Endothelial cell (in vitro differentiated cells): ENCODE measurements at regions not wholly inside any gene's neighbourhood (a gene's known extent, or its start where the extent isn't known, plus 50 kb on each side); places are given as distances from the start of the nearest gene placed in this dataset.
"Not testable (repeated sequence)": the region's sequence is repeated elsewhere in the genome, so short reads cannot be mapped to it uniquely, and the experiment has no call there.

ENCODE experiments used
- DNase-seq: peaks from one replicate; pipeline ENCODE4 v3.0.0; 2021; ENCODE audit warnings: low spot score
- H3K27ac Mint-ChIP-seq: one replicate; pipeline ENCODE4 v1.8.0; 2021; ENCODE audit warnings: mixed read lengths, inconsistent platforms; ENCODE audit not compliant: unreplicated experiment
- H3K27me3 Mint-ChIP-seq: one replicate; pipeline ENCODE4 v1.8.0; 2021; ENCODE audit warnings: mild to moderate bottlenecking, moderate library complexity, mixed read lengths, inconsistent platforms; ENCODE audit not compliant: unreplicated experiment
- H3K36me3 Mint-ChIP-seq: one replicate; pipeline ENCODE4 v1.8.0; 2021; ENCODE audit warnings: mild to moderate bottlenecking, low read depth, mixed read lengths, inconsistent platforms; ENCODE audit not compliant: unreplicated experiment
- H3K4me1 Mint-ChIP-seq: one replicate; pipeline ENCODE4 v1.8.0; 2021; ENCODE audit warnings: mild to moderate bottlenecking, mixed read lengths, inconsistent platforms; ENCODE audit not compliant: unreplicated experiment
- H3K4me3 Mint-ChIP-seq: one replicate; pipeline ENCODE4 v1.8.0; 2021; ENCODE audit warnings: mild to moderate bottlenecking, mixed read lengths, inconsistent platforms; ENCODE audit not compliant: unreplicated experiment
- H3K9me3 Mint-ChIP-seq: one replicate; pipeline ENCODE4 v1.8.0; 2021; ENCODE audit warnings: mixed read lengths, inconsistent platforms; ENCODE audit not compliant: unreplicated experiment
- CTCF ChIP-seq: fragments of 200-600 bp; sonication (generic); IDR thresholded peaks from one replicate; pipeline ENCODE4 v1.5.0; 2021; ENCODE audit warnings: antibody characterized with exemption; ENCODE audit not compliant: unreplicated experiment

GRCh38 chr6:131431718-131432117 is 141.3 kb upstream of the ARG1 start:
- no peak overlapping the region for H3K27ac Mint-ChIP-seq
- no peak overlapping the region for H3K4me3 Mint-ChIP-seq
- no peaks in the 10 kb centered on the region for H3K9me3 Mint-ChIP-seq
- no peak for DNase-seq
- H3K27me3 Mint-ChIP-seq: peaks cover 2% of the 10 kb centered on the region
- TF ChIP-seq CTCF: no peak
- H3K4me1 Mint-ChIP-seq: no peaks in the 10 kb centered on the region
- no peaks in the 10 kb centered on the region for H3K36me3 Mint-ChIP-seq

- DNase-seq: no peak
- Mint-ChIP-seq H3K27ac (no peak overlapping the region), H3K4me3 (no peak overlapping the region), H3K9me3 (no peaks in the 10 kb centered on the region), H3K36me3 (no peaks in the 10 kb centered on the region), H3K27me3 (peaks cover 2% of the 10 kb centered on the region), H3K4me1 (no peaks in the 10 kb centered on the region)
- TF ChIP-seq CTCF: no peak
Measured at GRCh38 chr6:131433927-131434326, 139.1 kb upstream of the ARG1 start.

- Mint-ChIP-seq H3K4me1 (no peaks in the 10 kb centered on the region), H3K9me3 (no peaks in the 10 kb centered on the region), H3K36me3 (no peaks in the 10 kb centered on the region), H3K4me3 (no peak overlapping the region), H3K27me3 (peaks cover 2% of the 10 kb centered on the region), H3K27ac (no peak overlapping the region)
- no peak for TF ChIP-seq CTCF
- DNase-seq: no peak
Measured at GRCh38 chr6:131436358-131436757, 136.7 kb upstream of the ARG1 start.

- no peaks in the 10 kb centered on the region for H3K9me3 Mint-ChIP-seq
- no peak overlapping the region for H3K27ac Mint-ChIP-seq
- no peak for TF ChIP-seq CTCF
- no peak overlapping the region for H3K4me3 Mint-ChIP-seq
- peaks cover 6% of the 10 kb centered on the region for H3K4me1 Mint-ChIP-seq
- DNase-seq: no peak
- H3K36me3 Mint-ChIP-seq: no peaks in the 10 kb centered on the region
- H3K27me3 Mint-ChIP-seq: peaks cover 3% of the 10 kb centered on the region
Measured at GRCh38 chr6:131443014-131443413, 130.0 kb upstream of the ARG1 start.

GRCh38 chr6:131443514-131443913 is 129.5 kb upstream of the ARG1 start:
- Mint-ChIP-seq H3K4me1 (peaks cover 6% of the 10 kb centered on the region), H3K4me3 (no peak overlapping the region), H3K9me3 (no peaks in the 10 kb centered on the region), H3K36me3 (no peaks in the 10 kb centered on the region), H3K27me3 (peaks cover 3% of the 10 kb centered on the region), H3K27ac (peak overlapping the region; percentile 50)
- DNase-seq: no peak
- TF ChIP-seq CTCF: no peak

- H3K27ac Mint-ChIP-seq, H3K36me3 Mint-ChIP-seq, H3K9me3 Mint-ChIP-seq, H3K4me1 Mint-ChIP-seq, DNase-seq, H3K27me3 Mint-ChIP-seq, H3K4me3 Mint-ChIP-seq: not testable (repeated sequence)
Measured at GRCh38 chr6:131445356-131445755, 127.7 kb upstream of the ARG1 start.
